ENCODE measurements at regions not wholly inside any gene's neighbourhood (a gene's known extent, or its start where the extent isn't known, plus 50 kb on each side); places are given as distances from the start of the nearest gene placed in this dataset.
"Not testable (repeated sequence)": the region's sequence is repeated elsewhere in the genome, so short reads cannot be mapped to it uniquely, and the experiment has no call there.

DNA sequence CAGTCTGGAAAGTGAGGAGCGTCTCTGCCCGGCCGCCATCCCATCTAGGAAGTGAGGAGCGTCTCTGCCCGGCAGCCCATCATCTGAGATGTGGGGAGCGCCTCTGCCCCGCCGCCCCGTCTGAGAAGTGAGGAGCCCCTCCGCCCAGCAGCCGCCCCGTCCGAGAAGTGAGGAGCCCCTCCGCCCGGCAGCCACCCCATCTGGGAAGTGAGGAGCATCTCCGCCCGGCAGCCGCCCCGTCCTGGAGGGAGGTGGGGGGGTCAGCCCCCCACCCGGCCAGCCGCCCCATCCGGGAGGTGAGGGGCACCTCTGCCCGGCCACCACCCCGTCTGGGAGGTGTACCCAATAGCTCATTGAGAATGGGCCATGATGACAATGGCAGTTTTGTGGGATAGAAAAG is 75.4 kb upstream of the EXOC4 start:
- not testable (repeated sequence) for H3K9me3 ChIP-seq (ENCODE audit: low read length); H3K36me3 ChIP-seq (ENCODE audit: insufficient read depth, low read length); H3K9ac ChIP-seq (ENCODE audit: low read length); H3K4me2 ChIP-seq (ENCODE audit: low read length); H3F3A ChIP-seq (ENCODE audit: insufficient read depth, low read length, poor library complexity, severe bottlenecking); H3K4me3 ChIP-seq (ENCODE audit: low read length); H3K27ac ChIP-seq (ENCODE audit: low read length); H4K20me1 ChIP-seq (ENCODE audit: insufficient read depth); H3K9me2 ChIP-seq (ENCODE audit: insufficient read depth, low read length); H3K79me2 ChIP-seq (replicated peaks; ENCODE audit: insufficient read depth, low read length); H2AFZ ChIP-seq (ENCODE audit: low read depth, low read length); H3K27me3 ChIP-seq (ENCODE audit: insufficient read depth, low read depth, low read length)

- TF ChIP-seq EP300 (conservative IDR thresholded peaks at IDR 0.05; ENCODE audit: poor library complexity, severe bottlenecking), result no peak
- TF ChIP-seq EZH2 (IDR thresholded peaks at IDR 0.05; ENCODE audit: borderline replicate concordance, insufficient read depth, low read length, poor library complexity, severe bottlenecking), result no peak
- no peak for TF ChIP-seq POLR2AphosphoS5 (IDR thresholded peaks at IDR 0.05)
- TF ChIP-seq CTCF (IDR thresholded peaks at IDR 0.05; ENCODE audit: poor library complexity, severe bottlenecking), result no peak
- no peak for TF ChIP-seq TAF1 (IDR thresholded peaks at IDR 0.05; ENCODE audit: low read depth)
- TF ChIP-seq SMC3 (conservative IDR thresholded peaks at IDR 0.05; ENCODE audit: poor library complexity), result no peak
- no peak for TF ChIP-seq RAD21 (conservative IDR thresholded peaks at IDR 0.05)
- no peak for TF ChIP-seq REST (IDR thresholded peaks at IDR 0.05; ENCODE audit: borderline replicate concordance)
- no peak for TF ChIP-seq MXI1 (conservative IDR thresholded peaks at IDR 0.05; ENCODE audit: poor library complexity, severe bottlenecking)
- H2AFZ ChIP-seq (ENCODE audit: low read depth, low read length), result no peak overlapping the region
These were observed 72.2 kb upstream of the EXOC4 start for GRCh38 chr7:133180717-133181116.

More at GRCh38 chr7:133180717-133181116, 72.2 kb upstream of the EXOC4 start:
- H3K9me2 ChIP-seq (ENCODE audit: insufficient read depth, low read length), result no peaks in the 10 kb centered on the region
- H3K4me2 ChIP-seq (ENCODE audit: low read length), result no peak overlapping the region
- H3K27ac ChIP-seq (ENCODE audit: low read length), result no peak overlapping the region
- no peaks in the 10 kb centered on the region for H3K27me3 ChIP-seq (ENCODE audit: insufficient read depth, low read depth, low read length)
- H3K79me2 ChIP-seq (replicated peaks; ENCODE audit: insufficient read depth, low read length), result no peaks in the 10 kb centered on the region
- no peak overlapping the region for H3K9ac ChIP-seq (ENCODE audit: low read length)
- H3K36me3 ChIP-seq (ENCODE audit: insufficient read depth, low read length), result no peaks in the 10 kb centered on the region
- H3K4me3 ChIP-seq (ENCODE audit: low read length), result no peak overlapping the region
- H3F3A ChIP-seq (ENCODE audit: insufficient read depth, low read length, poor library complexity, severe bottlenecking), result no peaks in the 10 kb centered on the region
- no peaks in the 10 kb centered on the region for H3K9me3 ChIP-seq (ENCODE audit: low read length)
- no peaks in the 10 kb centered on the region for H4K20me1 ChIP-seq (ENCODE audit: insufficient read depth)

Measured in neural cell (in vitro differentiated cells).